ENCODE measurements at regions not wholly inside any gene's neighbourhood (a gene's known extent, or its start where the extent isn't known, plus 50 kb on each side); places are given as distances from the start of the nearest gene placed in this dataset.

GRCh38 chr20:52704553-52704952 lies 267.6 kb upstream of the TSHZ2 start:
- TF ChIP-seq CTCF (IDR thresholded peaks at IDR 0.05) (no peak), EP300 (IDR thresholded peaks at IDR 0.05; ENCODE audit: low read depth) (no peak)
